Right lobe of liver (tissue), 6 donors: ENCODE measurements at regions not wholly inside any gene's neighbourhood (a gene's known extent, or its start where the extent isn't known, plus 50 kb on each side); places are given as distances from the start of the nearest gene placed in this dataset.

Experiments
- ATAC-seq, 4 donors: fragments of 200-7000 bp; cut with Tn5 transposase; one replicate each; pipeline ENCODE4 v1.9.1; 2020; ENCODE audit warnings: mild to moderate bottlenecking in 4 of 4, moderate library complexity in 4 of 4
- DNase-seq, 3 donors: peaks; one replicate each; pipeline ENCODE4 v3.0.0-alpha.2; 2020
- H3K27ac ChIP-seq, 3 donors: fragments of 200-600 bp; one replicate each; pipeline ENCODE4 v1.8.0; 2022
- H3K27me3 ChIP-seq, 2 donors: fragments of 200-600 bp; one replicate each; pipeline ENCODE4 v1.8.0; 2022
- H3K36me3 ChIP-seq, 4 donors: fragments of 200-600 bp; sonication (generic) in 1 of 4; one replicate each; pipeline versions ENCODE4 v1.5.1 to v1.8.0; 2017 to 2022; ENCODE audit warnings: control low read depth in 1 of 4
- H3K4me1 ChIP-seq, 4 donors: fragments of 200-600 bp; sonication (generic) in 1 of 4; one replicate each; pipeline versions ENCODE4 v1.5.1 to v1.8.0; 2017 to 2022; ENCODE audit warnings: control low read depth in 1 of 4
- H3K4me3 ChIP-seq, 3 donors: fragments of 200-600 bp; one replicate each; pipeline ENCODE4 v1.8.0; 2022
- H3K9me3 ChIP-seq, 4 donors: fragments of 200-600 bp; sonication (generic) in 1 of 4; one replicate each; pipeline versions ENCODE4 v1.5.1 to v1.8.0; 2017 to 2022; ENCODE audit warnings: control low read depth in 1 of 4
- CTCF ChIP-seq, 4 donors: fragments of 200-600 bp in 3 of 4; fragments of 450-650 bp in 1 of 4; IDR thresholded peaks; one replicate each; pipeline versions ENCODE4 v1.5.1 to v1.8.0; 2016 to 2022; ENCODE audit warnings: antibody characterized with exemption in 4 of 4, mild to moderate bottlenecking in 2 of 4
- POLR2A ChIP-seq: fragments of 450-650 bp; IDR thresholded peaks from one replicate; pipeline ENCODE4 v1.6.1; 2017; ENCODE audit warnings: antibody characterized with exemption, mild to moderate bottlenecking
- WGBS: methylation state at CpG from one replicate; pipeline ENCODE4 v1.1.6; 2018; ENCODE audit warnings: low coverage, low lambda C conversion rate; ENCODE audit not compliant: insufficient coverage; ENCODE audit errors: missing lambda C conversion rate; 5-methylcytosine and 5-hydroxymethylcytosine counted together
- intact Hi-C, 2 donors: fragments of 100-400 bp; cut with DNase I; formaldehyde crosslinking; loops; one replicate each; pipeline versions ENCODE4 v1.11.2 to v1.14.1; 2022
- donor health status: DM: no; HTN: yes; CAD: no.
- donor health status: DM: no; HTN: no; CAD: no.
- donor health status: DM: no; HTN: no; CAD: no.
- donor health status: DM: no; HTN: yes; CAD: no.
- donor health status: DM: no; HTN: yes; CAD: no.

GRCh38 chr7:97272237-97272975 is 154.9 kb downstream of the SDHAF3 start:
- no peak for ATAC-seq
- no peaks in the 10 kb centered on the region for H3K27me3 ChIP-seq
- intact Hi-C loops: no loop called here
- no peak for DNase-seq
- WGBS: 60% methylated on average over 7 of the region's 7 CpGs
- no peaks in the 10 kb centered on the region for H3K36me3 ChIP-seq
- no peak overlapping the region for H3K4me3 ChIP-seq
- no peak for TF ChIP-seq CTCF (IDR thresholded peaks at IDR 0.05)
- TF ChIP-seq POLR2A: no peak
- no peaks in the 10 kb centered on the region for H3K4me1 ChIP-seq
- no peak overlapping the region for H3K27ac ChIP-seq
- no peaks in the 10 kb centered on the region for H3K9me3 ChIP-seq

DNA sequence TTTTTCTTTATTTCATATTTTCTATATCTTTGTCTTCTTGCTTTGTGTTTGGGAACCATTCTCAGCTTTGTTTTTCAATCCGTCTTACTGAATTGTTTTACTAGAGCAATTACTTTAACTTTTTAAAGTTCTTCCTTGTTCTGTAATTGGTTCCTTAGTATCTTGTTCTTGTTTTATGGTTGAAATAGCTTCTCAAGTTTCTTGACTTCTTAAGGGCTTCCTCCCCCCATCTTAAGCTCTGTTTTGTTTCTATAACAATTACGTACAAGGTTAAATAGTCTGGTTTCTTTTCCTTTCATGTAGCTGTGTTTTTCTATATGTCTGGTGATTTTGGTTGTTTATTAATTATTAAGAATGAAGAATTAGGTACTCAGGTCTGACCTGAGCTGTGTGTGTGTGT is 158.0 kb downstream of the SDHAF3 start:
- intact Hi-C loops: no loop called here
- H3K27me3 ChIP-seq: no peaks in the 10 kb centered on the region
- H3K36me3 ChIP-seq: no peaks in the 10 kb centered on the region
- H3K4me1 ChIP-seq: no peaks in the 10 kb centered on the region
- ATAC-seq (no peak), DNase-seq (no peak)
- H3K27ac ChIP-seq: no peak overlapping the region
- WGBS: 85% methylated on average over 2 of the region's 2 CpGs
- no peak overlapping the region for H3K4me3 ChIP-seq
- no peak for TF ChIP-seq POLR2A
- TF ChIP-seq CTCF (IDR thresholded peaks at IDR 0.05): no peak
- H3K9me3 ChIP-seq: no peaks in the 10 kb centered on the region

DNA sequence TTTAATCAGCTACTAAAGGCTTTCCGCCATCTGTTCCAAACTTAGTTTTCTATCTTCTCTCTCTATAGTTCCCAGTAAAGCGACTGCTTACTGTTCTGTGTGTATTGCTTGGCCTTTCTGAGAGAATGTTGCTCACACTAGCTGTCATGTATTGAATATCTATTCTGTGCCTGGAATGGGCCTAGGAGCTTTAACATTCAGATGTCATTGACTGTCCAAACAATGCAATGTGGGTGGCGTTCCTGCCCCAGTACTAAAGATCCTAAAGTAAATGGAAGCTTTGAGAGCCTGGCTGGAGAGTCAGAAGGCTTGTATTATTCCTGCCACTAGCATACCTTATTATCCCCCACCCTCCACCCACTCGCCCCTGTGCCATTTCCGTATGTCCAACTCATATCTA is 163.5 kb downstream of the SDHAF3 start:
- DNase-seq: no peak
- ATAC-seq: no peak
- no peaks in the 10 kb centered on the region for H3K27me3 ChIP-seq
- no peak overlapping the region for H3K4me3 ChIP-seq
- H3K9me3 ChIP-seq: no peaks in the 10 kb centered on the region
- no peaks in the 10 kb centered on the region for H3K36me3 ChIP-seq
- intact Hi-C loops: no loop called here
- H3K27ac ChIP-seq: no peak overlapping the region
- no peaks in the 10 kb centered on the region for H3K4me1 ChIP-seq
- TF ChIP-seq POLR2A (no peak), CTCF (IDR thresholded peaks at IDR 0.05) (no peak)
- WGBS: 75% methylated on average over 3 of the region's 5 CpGs

DNA sequence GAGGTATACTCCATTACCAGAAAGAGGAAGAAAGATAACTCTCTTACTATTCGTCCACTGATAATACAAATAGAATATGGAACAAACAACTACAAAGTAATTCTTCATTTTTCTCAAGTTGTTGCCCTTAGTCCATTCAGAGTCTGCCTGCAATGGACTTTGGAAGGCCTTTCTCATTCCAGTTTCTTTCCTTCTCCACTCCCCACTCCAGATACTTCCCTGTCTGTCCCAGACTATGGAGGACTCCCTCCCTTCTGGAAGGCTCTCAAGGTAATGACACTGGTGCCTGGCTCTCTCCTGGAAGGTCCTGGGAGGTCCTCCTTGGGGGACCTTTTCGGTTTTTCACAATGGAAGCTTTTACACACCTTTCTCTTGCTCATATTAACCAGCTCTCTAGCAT is 167.8 kb downstream of the SDHAF3 start:
- no peaks in the 10 kb centered on the region for H3K36me3 ChIP-seq
- DNase-seq (no peak), ATAC-seq (no peak)
- WGBS: 43% methylated on average over 2 of the region's 2 CpGs
- intact Hi-C loops: no loop called here
- H3K4me3 ChIP-seq: no peak overlapping the region
- no peaks in the 10 kb centered on the region for H3K9me3 ChIP-seq
- H3K27me3 ChIP-seq: no peaks in the 10 kb centered on the region
- no peaks in the 10 kb centered on the region for H3K4me1 ChIP-seq
- no peak overlapping the region for H3K27ac ChIP-seq
- TF ChIP-seq CTCF (IDR thresholded peaks at IDR 0.05) (no peak), POLR2A (no peak)

DNA sequence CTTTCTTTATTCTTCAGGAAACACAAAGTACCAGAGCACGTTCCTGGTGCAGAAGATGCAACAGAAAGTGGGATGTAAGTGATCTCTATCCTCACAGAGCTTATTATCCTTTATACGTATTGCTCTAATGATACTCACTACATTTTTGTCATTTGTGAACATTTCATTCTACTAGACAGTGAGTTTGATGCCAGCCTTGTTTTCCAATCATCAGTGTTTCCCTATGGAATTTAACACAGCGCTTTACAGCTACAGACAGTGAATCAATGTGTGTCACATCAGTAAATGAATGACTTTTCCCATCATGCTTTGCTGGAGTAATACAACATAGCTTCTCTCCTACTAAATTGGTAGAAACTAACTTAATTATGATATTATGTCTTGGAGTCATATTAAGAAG is 175.5 kb downstream of the SDHAF3 start:
- 76% methylated on average over 3 of the region's 3 CpGs for WGBS
- TF ChIP-seq CTCF (IDR thresholded peaks at IDR 0.05): no peak
- no peak for TF ChIP-seq POLR2A
- ATAC-seq: no peak
- Histone ChIP-seq H3K4me3 (no peak overlapping the region), H3K27me3 (no peaks in the 10 kb centered on the region), H3K36me3 (no peaks in the 10 kb centered on the region), H3K27ac (no peak overlapping the region), H3K4me1 (no peaks in the 10 kb centered on the region), H3K9me3 (no peaks in the 10 kb centered on the region)
- intact Hi-C loops: no loop called here
- DNase-seq: no peak
